HG02763 (cell line): ENCODE measurements at regions not wholly inside any gene's neighbourhood (a gene's known extent, or its start where the extent isn't known, plus 50 kb on each side); places are given as distances from the start of the nearest gene placed in this dataset.

Experiments used
- ATAC-seq: cut with Tn5 transposase; IDR thresholded peaks from one replicate; pipeline ENCODE4 v1.9.1; 2021; ENCODE audit warnings: mild to moderate bottlenecking, moderate library complexity; ENCODE audit not compliant: unreplicated experiment

DNA sequence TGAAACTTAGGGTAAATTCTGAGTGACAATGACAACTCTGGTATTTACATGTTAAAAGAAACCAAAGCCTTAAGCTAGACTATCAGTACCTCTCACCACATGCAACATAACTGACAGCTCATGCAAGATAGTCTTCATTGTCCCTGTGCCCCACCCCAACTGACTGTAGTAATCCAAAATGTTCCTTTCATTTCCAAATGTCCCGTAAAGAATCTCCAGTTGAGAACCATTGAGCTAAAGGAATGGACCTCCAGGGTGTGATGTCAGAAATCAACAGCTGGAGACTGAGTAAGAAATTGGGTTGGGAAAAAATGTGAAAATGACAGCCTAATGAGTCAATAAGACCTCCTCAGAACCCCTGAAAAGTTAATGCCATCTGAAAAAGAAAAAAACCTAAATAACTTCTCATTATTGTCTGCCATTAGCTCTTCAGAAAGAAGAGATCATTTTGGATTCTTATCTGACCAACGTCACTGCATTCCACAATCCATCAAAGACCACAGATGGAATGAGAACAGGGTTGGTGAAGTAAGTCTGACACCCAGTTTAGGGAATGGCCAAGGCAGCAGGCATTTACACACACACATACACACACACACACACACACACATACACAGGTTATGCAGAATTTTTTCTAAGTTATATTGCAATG lies 51.7 kb upstream of the ACVR2A start:
- no peak for ATAC-seq

DNA sequence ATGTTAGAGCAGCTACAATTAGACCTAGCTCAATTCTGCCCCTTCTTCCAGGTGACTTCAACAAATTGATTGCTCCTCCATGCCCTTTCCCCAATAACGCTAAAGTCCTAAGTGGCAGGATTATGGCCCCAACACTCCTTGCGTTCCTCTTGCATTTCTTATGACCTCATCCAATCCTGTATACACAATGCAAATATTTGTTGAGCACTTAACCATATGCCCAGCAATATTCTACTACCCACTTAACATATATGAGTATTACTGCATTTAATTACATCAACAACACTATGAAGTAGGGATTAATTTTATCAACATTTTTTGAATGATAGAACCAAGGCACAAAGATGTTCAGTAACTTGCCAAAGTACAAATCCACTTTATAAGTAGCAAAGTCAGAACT lies 54.2 kb upstream of the ACVR2A start:
- ATAC-seq = no peak

DNA sequence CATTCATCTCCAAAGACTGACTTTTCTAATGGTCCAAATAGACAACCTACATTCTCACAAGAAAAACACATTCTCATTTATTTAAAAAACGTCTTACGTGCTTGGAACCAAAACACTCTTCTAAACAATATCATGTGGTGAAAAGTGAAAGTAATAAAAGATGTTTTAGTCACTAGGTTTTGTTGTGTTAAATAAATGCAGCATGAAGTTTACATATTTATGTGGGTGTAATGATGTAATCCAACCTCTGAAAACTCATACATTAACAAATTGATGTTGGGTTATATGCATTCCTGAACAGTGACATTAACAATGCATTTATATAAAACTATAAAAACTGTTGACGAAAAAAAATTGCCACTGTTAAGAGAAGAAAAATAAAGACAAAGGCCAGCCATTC lies 55.1 kb upstream of the ACVR2A start:
- no peak for ATAC-seq

DNA sequence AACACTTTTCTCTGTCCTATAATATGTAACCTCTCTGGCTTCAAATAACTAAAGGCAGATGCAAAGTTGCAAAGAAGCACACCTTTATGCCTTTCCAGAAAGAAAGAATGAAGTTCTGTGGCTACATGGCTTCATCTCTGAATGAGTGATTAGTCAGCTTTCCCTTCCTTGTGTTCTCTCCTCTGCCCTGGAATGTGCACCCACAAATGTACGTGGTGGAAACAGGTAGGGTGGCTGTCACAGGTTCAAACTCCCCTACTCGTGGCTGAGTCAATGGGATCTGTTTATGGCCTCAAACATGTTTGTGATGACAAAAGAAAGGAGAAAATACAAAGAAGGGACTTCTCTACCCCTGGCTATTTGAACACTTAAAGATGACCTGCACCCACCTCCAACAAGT lies 55.5 kb upstream of the ACVR2A start:
- no peak for ATAC-seq

DNA sequence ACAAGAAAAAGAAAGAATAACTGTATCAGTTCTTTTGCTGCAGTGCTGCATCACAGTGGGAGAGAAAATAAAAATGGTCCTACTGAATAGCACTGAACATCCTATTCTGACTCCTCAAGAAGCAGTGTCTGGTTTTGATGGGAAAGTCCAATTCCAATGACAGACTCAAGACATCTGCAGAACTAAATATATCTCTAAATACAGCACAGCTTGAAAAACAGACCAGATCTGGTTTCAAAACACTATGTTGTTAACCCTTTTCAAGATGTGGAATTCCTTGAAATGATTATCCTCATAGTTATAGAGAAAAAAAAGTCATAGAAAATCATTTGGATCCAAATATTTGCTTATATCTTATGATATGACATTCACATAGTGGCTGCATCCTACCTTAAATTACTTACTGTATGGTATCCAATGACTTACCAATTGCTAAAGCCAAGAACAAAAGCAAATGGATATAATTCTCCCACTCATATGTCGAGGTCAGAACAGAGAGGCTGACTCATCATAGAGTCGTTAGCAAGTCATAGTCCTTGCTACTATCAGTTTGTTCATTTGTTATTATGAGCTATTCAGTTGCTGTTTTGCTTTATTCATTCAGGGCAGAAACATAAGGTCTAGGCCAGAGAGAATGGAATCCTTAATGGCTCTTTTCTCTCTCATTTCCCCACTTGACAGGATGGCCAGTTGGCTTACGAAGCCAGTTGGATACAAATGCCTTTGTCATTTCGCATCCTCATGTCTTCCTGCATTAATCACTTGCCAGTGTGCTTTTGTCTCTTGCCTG lies 62.5 kb upstream of the ACVR2A start:
- ATAC-seq = no peak

DNA sequence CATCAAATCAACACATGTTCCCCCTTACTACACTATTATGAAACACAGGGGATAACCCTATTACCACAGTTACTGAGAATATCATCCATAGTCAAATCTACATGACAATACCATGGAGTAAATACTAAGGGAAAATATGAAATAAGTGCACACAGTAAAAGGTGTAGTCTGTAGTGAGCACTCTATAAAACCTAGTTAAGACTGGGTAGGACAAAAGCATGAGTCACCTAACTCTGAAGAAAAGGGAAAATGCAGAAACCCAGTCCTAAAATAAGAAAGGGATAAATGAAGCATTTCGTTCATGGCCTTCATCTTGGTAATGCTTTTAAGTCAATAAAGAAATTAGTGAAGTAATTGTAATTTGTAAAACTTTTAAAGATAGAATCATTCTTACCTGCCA lies 65.4 kb upstream of the ACVR2A start:
- ATAC-seq = no peak

DNA sequence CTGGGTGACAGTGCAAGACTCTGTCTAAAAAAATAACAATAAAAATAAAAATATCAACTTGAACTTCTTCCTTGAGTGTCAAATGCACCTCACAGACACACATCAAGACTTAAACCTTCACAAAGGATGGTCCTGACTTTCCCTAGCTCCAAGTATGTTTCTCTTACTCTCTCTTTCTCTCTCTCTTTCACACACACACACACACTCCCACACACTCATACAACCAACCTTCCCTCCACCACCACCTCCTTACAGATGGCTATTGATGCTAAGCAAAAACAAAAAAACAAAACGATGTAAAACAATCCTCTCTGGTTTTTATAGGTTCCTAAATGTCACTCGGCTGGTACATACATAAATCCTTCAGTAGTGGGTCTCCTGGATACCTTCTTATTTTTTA lies 67.4 kb upstream of the ACVR2A start:
- no peak for ATAC-seq

DNA sequence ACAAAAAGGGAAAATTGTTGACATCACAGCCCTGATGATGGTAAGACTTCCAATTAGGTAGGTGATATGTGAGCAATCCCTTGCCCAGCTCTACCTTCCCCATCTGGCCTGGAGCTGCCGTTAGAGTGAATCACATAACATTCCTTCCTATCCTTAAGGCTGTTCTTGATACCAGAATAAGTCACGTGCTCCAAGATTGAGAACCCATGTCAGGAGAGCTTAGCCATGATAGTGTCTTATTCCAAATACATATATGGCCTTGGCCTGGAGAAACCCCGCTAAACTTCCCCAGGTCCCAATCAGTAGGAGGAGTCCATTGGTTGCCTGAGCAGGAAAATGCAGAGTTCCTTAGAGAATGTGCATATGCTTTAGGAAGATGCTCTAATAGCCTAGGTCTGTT lies 70.0 kb upstream of the ACVR2A start:
- no peak for ATAC-seq

DNA sequence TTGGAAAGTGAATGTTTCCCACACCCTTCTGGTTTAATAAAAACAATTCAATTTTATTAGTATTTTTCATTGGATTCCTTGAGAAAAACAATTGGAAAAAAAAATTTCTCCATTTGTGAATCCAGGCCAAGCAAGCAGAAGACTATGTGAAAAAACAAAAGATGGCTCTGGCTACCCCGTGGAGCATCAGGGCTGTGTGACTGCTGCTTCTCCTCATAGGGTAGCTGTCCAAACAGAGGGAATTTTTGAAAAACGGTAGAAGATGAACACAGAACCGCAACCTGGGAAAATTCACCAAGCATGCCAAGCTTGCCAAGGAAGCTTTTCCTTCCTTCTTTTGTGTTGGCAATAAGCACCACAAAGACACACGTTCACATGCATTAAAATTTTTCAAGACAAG lies 71.3 kb upstream of the ACVR2A start:
- no peak for ATAC-seq

DNA sequence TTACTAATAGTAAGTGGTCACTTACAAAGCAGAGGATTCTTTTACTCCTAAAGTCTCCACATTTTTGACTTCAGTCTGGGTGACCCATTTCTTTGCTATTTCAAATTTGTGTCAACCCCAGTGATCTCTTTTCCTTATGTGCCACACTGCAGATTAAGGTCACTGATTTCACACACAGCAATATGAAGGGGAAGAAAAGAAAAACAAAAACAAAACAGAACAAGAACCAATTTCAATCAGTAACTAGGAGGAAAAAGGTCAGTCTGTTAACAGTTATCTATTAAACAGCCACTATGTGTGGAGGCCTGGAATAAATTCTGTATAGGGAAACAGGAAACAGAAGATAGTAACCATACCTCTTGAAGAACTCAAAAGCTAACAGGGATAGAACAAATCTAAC lies 72.0 kb upstream of the ACVR2A start:
- ATAC-seq = no peak

DNA sequence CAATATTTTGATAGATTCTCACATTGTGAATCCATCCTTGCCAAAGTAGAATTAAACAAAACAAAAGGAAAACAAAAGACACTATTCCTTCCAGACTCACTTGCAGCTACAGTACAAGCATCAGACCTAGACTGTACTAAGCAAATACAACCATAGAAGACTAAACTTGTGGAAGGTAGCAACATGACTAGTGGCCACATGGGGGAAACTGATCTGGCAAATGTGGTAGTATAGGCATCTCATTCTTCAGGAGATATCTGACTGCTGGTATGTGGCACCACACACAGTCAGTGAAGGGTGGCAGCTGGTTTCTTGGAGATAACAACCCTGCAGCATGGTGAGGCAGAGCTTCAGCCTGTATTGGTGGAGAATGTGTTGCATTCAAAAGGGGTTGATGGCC lies 81.0 kb upstream of the ACVR2A start:
- no peak for ATAC-seq

DNA sequence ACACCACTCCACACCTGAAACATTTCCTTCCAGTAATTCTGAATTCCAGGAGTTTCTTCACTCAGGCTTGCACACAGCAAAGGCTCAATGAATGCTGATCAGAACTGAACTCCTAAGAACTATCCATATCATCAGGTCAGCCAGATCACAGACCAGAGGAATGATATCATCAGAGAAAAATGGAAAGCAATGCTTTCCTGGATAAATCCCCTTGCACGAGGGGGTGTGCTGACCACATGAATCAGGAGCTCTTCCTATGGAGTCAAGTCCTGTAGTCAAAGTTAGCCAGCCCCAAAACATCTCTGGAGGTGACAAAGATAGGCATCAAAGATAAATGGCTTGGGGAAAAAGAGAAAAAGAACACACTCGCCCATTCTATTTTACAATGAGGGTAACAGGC lies 83.8 kb upstream of the ACVR2A start:
- ATAC-seq = no peak

DNA sequence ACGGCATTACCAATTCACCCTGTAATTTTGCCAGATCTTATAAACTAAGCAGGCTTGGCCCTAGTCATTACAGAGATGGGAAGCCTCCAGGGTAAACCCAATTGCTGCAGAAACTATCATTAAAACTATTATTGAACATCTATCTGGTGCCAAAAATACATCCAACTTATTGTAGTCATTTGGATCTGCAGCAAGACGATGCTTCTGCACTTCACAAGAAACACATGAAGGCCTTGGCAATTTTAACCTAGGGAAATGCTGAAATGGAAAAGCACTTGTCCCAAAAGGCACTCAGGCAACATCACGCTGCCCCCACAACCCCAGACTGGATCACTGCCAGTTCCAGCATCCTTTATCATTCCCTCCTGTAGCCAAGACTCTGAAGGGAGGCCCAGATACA lies 85.3 kb upstream of the ACVR2A start:
- no peak for ATAC-seq

DNA sequence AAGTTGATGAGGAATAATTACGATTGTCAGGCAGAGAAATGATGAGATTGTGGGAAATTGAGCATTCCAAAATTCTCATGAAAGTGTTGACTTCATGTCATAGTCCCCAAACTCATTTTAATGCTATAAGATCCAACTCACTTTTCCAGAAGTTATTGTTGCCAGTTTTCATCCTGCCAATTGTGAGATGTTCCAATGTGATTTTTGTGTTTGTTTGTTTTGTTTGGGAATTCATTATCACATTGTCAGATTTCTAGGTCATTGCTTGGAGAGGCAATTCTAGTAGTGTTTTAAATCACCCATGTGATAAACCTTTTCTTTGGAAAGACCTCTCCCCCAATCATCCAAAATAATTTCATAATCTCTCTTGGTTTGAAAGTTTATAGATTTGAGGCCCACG lies 86.0 kb upstream of the ACVR2A start:
- ATAC-seq = no peak

DNA sequence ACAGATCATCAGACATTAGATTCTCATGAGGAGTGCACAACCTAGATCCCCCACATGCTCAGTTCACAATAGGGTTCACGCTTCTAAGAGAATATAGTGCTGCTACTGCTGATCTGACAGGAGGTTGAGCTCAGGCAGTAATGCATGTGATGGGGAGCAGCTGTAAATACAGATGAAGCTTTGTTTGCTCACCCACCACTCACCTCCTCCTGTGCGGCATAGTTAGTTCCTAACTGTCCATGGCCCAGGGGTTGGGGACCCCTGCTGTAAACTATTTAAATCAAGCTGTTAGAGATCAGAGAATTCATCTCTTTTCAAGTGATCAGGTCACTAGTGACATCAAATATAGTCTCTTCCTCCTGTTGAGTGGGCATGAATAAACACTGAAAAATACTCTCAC lies 88.8 kb upstream of the ACVR2A start:
- ATAC-seq = no peak

DNA sequence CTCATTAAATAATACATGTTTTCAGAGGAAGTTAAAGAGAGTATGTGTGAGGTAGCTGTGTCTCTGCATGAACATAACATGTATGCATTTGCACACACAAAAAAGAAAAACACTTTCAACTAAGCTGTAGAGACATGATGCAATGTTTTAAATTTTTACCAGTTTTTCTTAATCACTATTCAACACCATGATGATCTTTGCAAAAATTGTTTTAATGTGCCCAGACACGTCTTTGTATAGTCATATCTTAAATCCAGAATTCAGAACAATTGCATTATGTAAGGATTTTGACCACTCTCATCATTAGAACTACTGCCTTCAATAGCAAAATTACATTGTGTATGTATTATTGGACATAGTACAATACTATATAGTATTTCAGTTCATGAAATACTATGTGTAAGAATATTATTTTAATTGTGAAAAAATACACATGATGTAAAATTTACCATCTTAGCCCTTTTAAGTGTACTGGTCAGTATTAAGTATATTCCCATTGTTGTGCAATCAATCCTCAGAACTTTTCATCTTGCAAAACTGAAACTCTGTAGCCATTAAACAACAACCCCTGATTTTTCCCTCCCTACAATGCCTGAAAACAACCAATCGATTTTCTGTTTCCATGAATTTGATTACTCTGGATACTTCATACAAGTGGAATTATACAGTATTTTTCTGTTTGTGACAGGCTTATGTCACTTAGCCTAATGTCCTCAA lies 104.5 kb upstream of the ACVR2A start:
- ATAC-seq = no peak

DNA sequence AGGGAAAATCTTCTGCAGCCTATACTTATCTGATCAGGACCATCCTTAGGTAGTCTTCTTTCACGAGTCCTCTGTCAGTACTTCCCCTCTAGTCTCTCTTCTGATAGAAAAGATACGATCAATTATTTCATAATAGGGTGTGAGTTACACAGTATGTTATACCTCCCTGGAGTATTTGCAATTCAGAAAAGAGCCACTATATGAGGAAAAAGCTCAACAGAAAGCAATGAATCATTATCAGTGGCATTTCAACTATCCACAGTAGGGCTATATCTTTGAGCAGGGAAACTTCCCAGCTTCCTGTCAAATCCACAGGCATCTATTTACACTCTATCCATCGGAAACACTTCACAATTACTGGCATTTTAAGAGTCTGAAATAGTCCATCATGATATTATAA lies 105.3 kb upstream of the ACVR2A start:
- no peak for ATAC-seq

DNA sequence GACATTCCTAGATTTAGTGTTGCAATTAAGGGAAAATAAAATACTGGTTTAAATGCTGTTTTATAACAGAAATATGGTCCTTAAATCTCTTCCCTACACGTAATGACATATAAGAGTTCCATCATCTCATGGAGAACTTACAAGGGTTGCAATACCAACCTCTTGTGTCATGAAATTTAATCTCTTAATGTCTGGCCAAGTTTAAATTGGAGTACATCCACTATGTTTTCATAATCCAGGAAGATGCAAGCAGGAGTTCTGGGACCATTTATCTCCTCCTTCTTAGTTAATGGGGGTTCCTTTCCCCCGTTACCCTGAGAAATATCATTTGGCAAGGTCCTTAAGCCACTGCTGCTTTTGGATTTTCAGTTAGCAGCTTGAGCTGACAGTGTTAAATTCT lies 126.0 kb upstream of the ACVR2A start:
- ATAC-seq = no peak

DNA sequence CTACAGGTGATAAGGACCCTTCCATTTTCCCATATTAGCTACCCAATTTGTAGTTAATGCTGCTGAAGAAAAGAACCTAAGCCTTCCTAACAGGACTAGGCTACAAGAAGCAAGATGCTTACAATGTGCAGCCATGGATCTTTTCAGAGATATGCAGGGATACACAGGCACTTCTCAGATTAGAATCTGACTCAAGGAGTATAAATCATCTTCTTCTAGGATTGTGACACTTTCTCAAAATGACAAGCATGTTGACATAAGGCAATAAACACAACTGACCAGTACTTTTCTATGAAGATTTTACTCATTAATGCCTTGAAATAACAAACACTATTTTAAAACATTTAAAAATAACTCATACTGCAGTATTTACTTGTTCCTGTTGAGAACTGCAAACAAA lies 127.9 kb upstream of the ACVR2A start:
- ATAC-seq = no peak

DNA sequence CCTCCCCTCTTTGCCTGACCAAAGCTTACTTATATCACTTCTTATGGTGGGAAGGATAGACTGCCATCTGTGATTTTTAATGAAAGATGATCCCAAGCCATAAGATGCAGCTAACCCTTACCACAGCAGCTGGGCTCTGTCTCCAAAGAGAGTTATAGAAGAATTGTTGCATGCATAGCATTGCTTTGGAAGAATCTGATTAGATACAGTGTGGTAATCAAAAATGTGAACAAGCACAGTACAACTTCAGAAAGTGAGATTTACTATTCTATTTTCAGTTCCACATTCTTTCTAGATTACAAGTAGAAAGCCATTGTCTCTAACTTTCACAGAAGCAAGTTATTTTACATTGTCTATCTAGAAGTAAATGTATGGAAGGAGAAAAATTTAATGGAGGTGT lies 129.0 kb upstream of the ACVR2A start:
- no peak for ATAC-seq

DNA sequence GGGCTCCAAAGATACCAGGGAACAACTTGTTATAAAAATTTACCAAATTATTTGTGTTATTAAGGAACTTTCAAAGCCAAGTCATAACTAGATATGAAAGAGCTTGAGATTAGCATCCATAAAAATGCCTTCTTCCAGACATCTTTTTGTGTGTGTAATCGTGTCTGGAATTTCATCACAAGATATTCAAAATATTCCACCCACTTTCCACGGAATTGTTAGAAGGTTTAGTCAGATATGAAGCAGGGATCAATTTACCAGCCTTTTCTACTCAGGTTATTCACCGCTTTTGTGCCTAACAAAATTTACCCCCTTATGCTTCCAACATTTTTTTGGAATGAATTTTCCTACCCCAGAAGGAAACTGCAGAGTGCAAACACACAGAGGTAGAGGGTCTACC lies 130.2 kb upstream of the ACVR2A start:
- no peak for ATAC-seq

DNA sequence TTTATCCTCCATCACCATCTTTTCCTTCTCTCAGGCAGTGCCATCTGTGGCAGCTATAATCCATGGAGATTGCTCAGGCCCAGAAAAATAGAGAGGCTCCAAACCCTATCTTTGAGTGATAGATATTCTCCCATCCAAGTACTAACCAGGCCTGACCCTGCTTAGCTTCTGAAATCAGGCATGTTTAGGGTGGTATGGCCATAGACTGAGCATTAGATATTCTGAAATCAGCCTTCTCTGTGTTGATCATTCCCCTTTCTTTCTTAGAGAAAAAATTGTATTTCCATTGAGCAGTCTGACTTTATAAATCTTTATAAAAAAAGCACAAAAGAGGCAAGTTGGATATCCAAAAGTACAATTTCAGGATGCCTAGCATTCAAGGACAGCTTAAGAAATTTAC lies 131.5 kb upstream of the ACVR2A start:
- ATAC-seq = no peak
